H9 (cell line): ENCODE measurements at regions not wholly inside any gene's neighbourhood (a gene's known extent, or its start where the extent isn't known, plus 50 kb on each side); places are given as distances from the start of the nearest gene placed in this dataset.

Experiments
- DNase-seq: peaks from one replicate; pipeline ENCODE4 v3.0.0-alpha.2; 2017
- H2AFZ ChIP-seq: one replicate; pipeline ENCODE4 v1.6.1; 2013; ENCODE audit warnings: mild to moderate bottlenecking, low read length, control low read depth, moderate library complexity
- H2AK5ac ChIP-seq: 2 replicates; pipeline ENCODE4 v1.6.1; 2013; ENCODE audit warnings: low read length, control low read depth, mixed read lengths; ENCODE audit not compliant: insufficient read length
- H2BK120ac ChIP-seq: one replicate; pipeline ENCODE4 v1.6.1; 2013; ENCODE audit warnings: low read depth, mild to moderate bottlenecking, low read length, control low read depth, inconsistent platforms; ENCODE audit not compliant: poor library complexity, severe bottlenecking
- H2BK12ac ChIP-seq: 2 replicates; pipeline ENCODE4 v1.6.1; 2013; ENCODE audit warnings: low read length, control low read depth, mixed read lengths, low read depth; ENCODE audit not compliant: insufficient read length
- H2BK15ac ChIP-seq: 2 replicates; pipeline ENCODE4 v1.6.1; 2013; ENCODE audit warnings: low read depth, low read length, control low read depth
- H2BK20ac ChIP-seq: one replicate; pipeline ENCODE4 v1.6.1; 2013; ENCODE audit warnings: low read depth, mild to moderate bottlenecking, low read length, control low read depth, inconsistent platforms; ENCODE audit not compliant: poor library complexity, severe bottlenecking
- H2BK5ac ChIP-seq: 2 replicates; pipeline ENCODE4 v1.6.1; 2013; ENCODE audit warnings: low read length, control low read depth, mixed read lengths; ENCODE audit not compliant: insufficient read length
- H3K14ac ChIP-seq: 2 replicates; pipeline ENCODE4 v1.6.1; 2013; ENCODE audit warnings: low read length, control low read depth; ENCODE audit not compliant: insufficient read depth
- H3K18ac ChIP-seq: 2 replicates; pipeline ENCODE4 v1.6.1; 2013; ENCODE audit warnings: low read depth, mild to moderate bottlenecking, mixed read lengths, low read length, control low read depth; ENCODE audit not compliant: insufficient read length
- H3K23ac ChIP-seq: 2 replicates; pipeline ENCODE4 v1.6.1; 2013; ENCODE audit warnings: low read length, control low read depth, mixed read lengths, low read depth; ENCODE audit not compliant: insufficient read length
- H3K23me2 ChIP-seq: 2 replicates; pipeline ENCODE4 v1.6.1; 2013; ENCODE audit warnings: low read depth, mild to moderate bottlenecking, mixed read lengths, low read length, control low read depth; ENCODE audit not compliant: insufficient read length, poor library complexity, severe bottlenecking
- H3K27ac ChIP-seq: 2 replicates; pipeline ENCODE4 v1.5.1; 2013; ENCODE audit warnings: low read length, control low read depth, mixed read lengths, low read depth; ENCODE audit not compliant: insufficient read length
- H3K27me3 ChIP-seq: 2 replicates; pipeline ENCODE4 v1.6.1; 2013; ENCODE audit warnings: low read length, control low read depth, inconsistent platforms; ENCODE audit not compliant: insufficient read depth
- H3K4ac ChIP-seq: 2 replicates; pipeline ENCODE4 v1.6.1; 2013; ENCODE audit warnings: low read depth, mild to moderate bottlenecking, control low read depth, inconsistent platforms, low read length, moderate library complexity
- H3K4me1 ChIP-seq: 2 replicates; pipeline ENCODE4 v1.6.1; 2013; ENCODE audit warnings: low read length, control low read depth, inconsistent platforms; ENCODE audit not compliant: insufficient read depth
- H3K4me2 ChIP-seq: 2 replicates; pipeline ENCODE4 v1.6.1; 2013; ENCODE audit warnings: low read length, control low read depth, mixed read lengths; ENCODE audit not compliant: insufficient read length, insufficient read depth
- H3K56ac ChIP-seq: 2 replicates; pipeline ENCODE4 v1.6.1; 2013; ENCODE audit warnings: low read depth, mild to moderate bottlenecking, mixed read lengths, low read length, control low read depth; ENCODE audit not compliant: insufficient read length
- H3K79me1 ChIP-seq: 2 replicates; pipeline ENCODE4 v1.6.1; 2013; ENCODE audit warnings: low read depth, mild to moderate bottlenecking, moderate library complexity, low read length, control low read depth, inconsistent platforms; ENCODE audit not compliant: insufficient read depth, poor library complexity, severe bottlenecking
- H3K79me2 ChIP-seq: 2 replicates; pipeline ENCODE4 v1.6.1; 2013; ENCODE audit warnings: low read length, control low read depth, inconsistent platforms; ENCODE audit not compliant: insufficient read depth
- H3K9ac ChIP-seq: 2 replicates; pipeline ENCODE4 v1.6.1; 2013; ENCODE audit warnings: low read length, control low read depth, mixed read lengths; ENCODE audit not compliant: insufficient read length; ENCODE audit errors: extremely low read depth
- H3K9me3 ChIP-seq: one replicate; pipeline ENCODE4 v1.6.1; 2013; ENCODE audit warnings: low read depth, low read length, inconsistent platforms; ENCODE audit not compliant: control insufficient read depth
- H3T11ph ChIP-seq: one replicate; pipeline ENCODE4 v1.6.1; 2013; ENCODE audit warnings: mild to moderate bottlenecking, low read length, control low read depth, inconsistent platforms
- H4K20me1 ChIP-seq: one replicate; pipeline ENCODE4 v1.6.1; 2013; ENCODE audit not compliant: control insufficient read depth, insufficient read length, insufficient read depth
- H4K5ac ChIP-seq: 2 replicates; pipeline ENCODE4 v1.6.1; 2013; ENCODE audit warnings: low read depth, mild to moderate bottlenecking, mixed read lengths, low read length, control low read depth; ENCODE audit not compliant: insufficient read length
- H4K8ac ChIP-seq: replicated peaks from 2 replicates; pipeline ENCODE4 v1.6.1; 2013; ENCODE audit warnings: low read length, control low read depth, mixed read lengths, low read depth; ENCODE audit not compliant: insufficient read length
- H4K91ac ChIP-seq: 2 replicates; pipeline ENCODE4 v1.6.1; 2013; ENCODE audit warnings: low read depth, mild to moderate bottlenecking, moderate library complexity, mixed read lengths, low read length, control low read depth; ENCODE audit not compliant: insufficient read length
- H3K27ac Mint-ChIP-seq, 3 experiments: 2 replicates in 2 of 3; 3 replicates in 1 of 3; pipeline ENCODE4 v1.8.0; 2020 to 2021; ENCODE audit warnings: mixed read lengths in 3 of 3, mild to moderate bottlenecking in 1 of 3, moderate library complexity in 1 of 3
- H3K27me3 Mint-ChIP-seq: 2 replicates; pipeline ENCODE4 v1.8.0; 2021; ENCODE audit warnings: low read depth, mild to moderate bottlenecking, moderate library complexity, mixed read lengths
- H3K36me3 Mint-ChIP-seq, 3 experiments: 2 replicates in 2 of 3; 3 replicates in 1 of 3; pipeline ENCODE4 v1.8.0; 2020 to 2021; ENCODE audit warnings: low read depth in 3 of 3, mixed read lengths in 3 of 3; ENCODE audit not compliant: insufficient read depth in 1 of 3
- H3K4me1 Mint-ChIP-seq, 2 experiments: 2 replicates each; pipeline ENCODE4 v1.8.0; 2020; ENCODE audit warnings: mixed read lengths in 2 of 2
- H3K4me3 Mint-ChIP-seq, 2 experiments: 2 replicates in 1 of 2; 3 replicates in 1 of 2; pipeline ENCODE4 v1.8.0; 2020 to 2021; ENCODE audit warnings: mild to moderate bottlenecking in 2 of 2, mixed read lengths in 2 of 2, moderate library complexity in 1 of 2
- H3K9me3 Mint-ChIP-seq, 2 experiments: 2 replicates in 1 of 2; 3 replicates in 1 of 2; pipeline ENCODE4 v1.8.0; 2020; ENCODE audit warnings: mild to moderate bottlenecking in 2 of 2, mixed read lengths in 2 of 2, moderate library complexity in 1 of 2
- WGBS: extraction: QIAGEN DNeasy Blood & Tissue Kit; methylation state at CpG from one replicate; pipeline ENCODE4 v1.1.7; 2013; ENCODE audit warnings: missing lambda C conversion rate, low lambda C conversion rate, mixed read lengths; ENCODE audit not compliant: insufficient read length; ENCODE audit errors: extremely low coverage; 5-methylcytosine and 5-hydroxymethylcytosine counted together
- TF ChIP-seq, protein P1 (sequence below): fragments of 200-600 bp; sonication (generic); conservative IDR thresholded peaks from 3 replicates; pipeline ENCODE4 v1.8.0; 2021; ENCODE audit warnings: antibody characterized with exemption, mild to moderate bottlenecking

GRCh38 chr2:81513328-81513727, 1208.8 kb upstream of the LRRTM1 start:
- Histone ChIP-seq H4K8ac (no peak overlapping the region), H3K9me3 (no peaks in the 10 kb centered on the region), H3K56ac (no peak overlapping the region), H2BK12ac (no peak overlapping the region), H3K4ac (no peak overlapping the region), H2AFZ (no peak overlapping the region), H3K27me3 (no peaks in the 10 kb centered on the region), H3K79me1 (no peaks in the 10 kb centered on the region), H3K23ac (no peak overlapping the region), H3K9ac (no peak overlapping the region), H3K79me2 (no peaks in the 10 kb centered on the region), H2BK120ac (no peak overlapping the region), H2BK15ac (no peak overlapping the region), H4K91ac (no peak overlapping the region), H2BK5ac (no peak overlapping the region), H3K14ac (no peak overlapping the region), H4K5ac (no peak overlapping the region), H4K20me1 (no peaks in the 10 kb centered on the region), H3K18ac (no peak overlapping the region), H3K4me1 (no peaks in the 10 kb centered on the region), H2AK5ac (no peak overlapping the region), H3K4me2 (no peak overlapping the region), H3T11ph (no peak overlapping the region), H2BK20ac (no peak overlapping the region), H3K27ac (no peak overlapping the region), H3K23me2 (no peaks in the 10 kb centered on the region)
- Mint-ChIP-seq H3K36me3 (peaks cover 0 to 3% (median 0%) of the 10 kb centered on the region in 3 experiments; a peak in 2 of 7 replicates), H3K4me3 (no peak overlapping the region), H3K9me3 (peaks cover 3 to 5% of the 10 kb centered on the region in 2 experiments; a peak in 2 of 5 replicates), H3K27ac (no peak overlapping the region; a peak in 1 of 7 replicates), H3K4me1 (no peaks in the 10 kb centered on the region), H3K27me3 (no peaks in the 10 kb centered on the region)
- DNase-seq: no peak
- WGBS: no CpG with 5 or more reads among the region's 2 CpGs
- TF ChIP-seq, protein P1, sequence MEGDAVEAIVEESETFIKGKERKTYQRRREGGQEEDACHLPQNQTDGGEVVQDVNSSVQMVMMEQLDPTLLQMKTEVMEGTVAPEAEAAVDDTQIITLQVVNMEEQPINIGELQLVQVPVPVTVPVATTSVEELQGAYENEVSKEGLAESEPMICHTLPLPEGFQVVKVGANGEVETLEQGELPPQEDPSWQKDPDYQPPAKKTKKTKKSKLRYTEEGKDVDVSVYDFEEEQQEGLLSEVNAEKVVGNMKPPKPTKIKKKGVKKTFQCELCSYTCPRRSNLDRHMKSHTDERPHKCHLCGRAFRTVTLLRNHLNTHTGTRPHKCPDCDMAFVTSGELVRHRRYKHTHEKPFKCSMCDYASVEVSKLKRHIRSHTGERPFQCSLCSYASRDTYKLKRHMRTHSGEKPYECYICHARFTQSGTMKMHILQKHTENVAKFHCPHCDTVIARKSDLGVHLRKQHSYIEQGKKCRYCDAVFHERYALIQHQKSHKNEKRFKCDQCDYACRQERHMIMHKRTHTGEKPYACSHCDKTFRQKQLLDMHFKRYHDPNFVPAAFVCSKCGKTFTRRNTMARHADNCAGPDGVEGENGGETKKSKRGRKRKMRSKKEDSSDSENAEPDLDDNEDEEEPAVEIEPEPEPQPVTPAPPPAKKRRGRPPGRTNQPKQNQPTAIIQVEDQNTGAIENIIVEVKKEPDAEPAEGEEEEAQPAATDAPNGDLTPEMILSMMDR: no peak
